GM23338 (cell line): ENCODE measurements at regions not wholly inside any gene's neighbourhood (a gene's known extent, or its start where the extent isn't known, plus 50 kb on each side); places are given as distances from the start of the nearest gene placed in this dataset.

ENCODE experiments used
- ATAC-seq: fragments of 200-7000 bp; cut with Tn5 transposase; 3 replicates; pipeline ENCODE4 v1.9.1; 2020
- DNase-seq: peaks from one replicate; pipeline ENCODE4 v3.0.0-alpha.2; 2015; ENCODE audit warnings: low spot score
- H2AFZ ChIP-seq: fragments of 200-600 bp; sonication (generic); 2 replicates; pipeline ENCODE4 v1.8.0; 2016; ENCODE audit warnings: antibody characterized with exemption, mild to moderate bottlenecking, moderate library complexity
- H3F3A ChIP-seq: fragments of 200-600 bp; sonication (generic); replicated peaks from 2 replicates; pipeline ENCODE4 v1.8.0; 2017; ENCODE audit warnings: antibody characterized with exemption, mixed run types, low read depth
- H3K27ac ChIP-seq: fragments of 200-600 bp; sonication (generic); 2 replicates; pipeline ENCODE4 v1.6.1; 2016; ENCODE audit warnings: low read depth
- H3K27me3 ChIP-seq: fragments of 200-600 bp; sonication (generic); 2 replicates; pipeline ENCODE4 v1.8.0; 2016; ENCODE audit warnings: mild to moderate bottlenecking, mixed run types, moderate library complexity; ENCODE audit not compliant: insufficient read depth
- H3K36me3 ChIP-seq: fragments of 200-600 bp; sonication (generic); 2 replicates; pipeline ENCODE4 v1.8.0; 2016; ENCODE audit warnings: mild to moderate bottlenecking; ENCODE audit not compliant: insufficient read depth
- H3K4me1 ChIP-seq: fragments of 200-600 bp; sonication (generic); 2 replicates; pipeline ENCODE4 v1.8.0; 2016; ENCODE audit warnings: mild to moderate bottlenecking, moderate library complexity; ENCODE audit not compliant: insufficient read depth
- H3K4me2 ChIP-seq: fragments of 200-600 bp; sonication (generic); 2 replicates; pipeline ENCODE4 v1.7.1; 2017; ENCODE audit warnings: mixed run types
- H3K4me3 ChIP-seq: fragments of 200-600 bp; sonication (generic); 2 replicates; pipeline ENCODE4 v1.6.1; 2016; ENCODE audit warnings: mixed run types
- H3K79me2 ChIP-seq: fragments of 200-600 bp; sonication (generic); replicated peaks from 2 replicates; pipeline ENCODE4 v1.8.0; 2017; ENCODE audit warnings: mild to moderate bottlenecking; ENCODE audit not compliant: insufficient read depth
- H3K9me2 ChIP-seq: fragments of 200-600 bp; sonication (generic); 2 replicates; pipeline ENCODE4 v1.8.0; 2017; ENCODE audit not compliant: insufficient read depth
- H4K20me1 ChIP-seq: fragments of 200-600 bp; sonication (generic); replicated peaks from 2 replicates; pipeline ENCODE4 v1.8.0; 2017; ENCODE audit warnings: mild to moderate bottlenecking; ENCODE audit not compliant: insufficient read depth
- H3K27ac Mint-ChIP-seq: 2 replicates; pipeline ENCODE4 v1.8.0; 2020; ENCODE audit warnings: inconsistent platforms, mild to moderate bottlenecking, moderate library complexity, mixed read lengths
- H3K27me3 Mint-ChIP-seq: 3 replicates; pipeline ENCODE4 v1.8.0; 2022; ENCODE audit warnings: low read depth, mild to moderate bottlenecking, moderate library complexity, mixed read lengths, inconsistent platforms; ENCODE audit not compliant: insufficient read depth, poor library complexity
- H3K36me3 Mint-ChIP-seq: 3 replicates; pipeline ENCODE4 v1.8.0; 2021; ENCODE audit warnings: low read depth, mild to moderate bottlenecking, inconsistent platforms, moderate library complexity, mixed read lengths
- H3K4me1 Mint-ChIP-seq: 3 replicates; pipeline ENCODE4 v1.8.0; 2020; ENCODE audit warnings: mild to moderate bottlenecking, inconsistent platforms, mixed read lengths
- H3K4me3 Mint-ChIP-seq: 3 replicates; pipeline ENCODE4 v1.8.0; 2021; ENCODE audit warnings: moderate library complexity, mild to moderate bottlenecking, inconsistent platforms, mixed read lengths
- H3K9me3 Mint-ChIP-seq: 3 replicates; pipeline ENCODE4 v1.8.0; 2020; ENCODE audit warnings: moderate library complexity, mild to moderate bottlenecking, inconsistent platforms, mixed read lengths
- CREB1 ChIP-seq: fragments of 250-450 bp; sonication (Bioruptor Pico); IDR thresholded peaks from 2 replicates; pipeline ENCODE4 v1.5.0; 2020; ENCODE audit warnings: low read depth, mild to moderate bottlenecking, moderate library complexity
- EZH2phosphoT487 ChIP-seq: fragments of 200-600 bp; sonication (generic); IDR thresholded peaks from one replicate; pipeline ENCODE4 v1.8.1; 2018; ENCODE audit warnings: antibody characterized with exemption; ENCODE audit not compliant: unreplicated experiment
- POLR2AphosphoS5 ChIP-seq: IDR thresholded peaks from 2 replicates; pipeline ENCODE4 v1.6.1; 2016; ENCODE audit warnings: antibody characterized with exemption, low read depth
- STAT1 ChIP-seq: IDR thresholded peaks from one replicate; pipeline ENCODE4 v1.6.1; 2016; ENCODE audit warnings: antibody characterized with exemption; ENCODE audit not compliant: unreplicated experiment
- ZNF114 ChIP-seq: fragments of 250-450 bp; sonication (Bioruptor Pico); IDR thresholded peaks from 2 replicates; pipeline ENCODE4 v1.5.0; 2020; ENCODE audit warnings: mild to moderate bottlenecking, moderate library complexity
- ZNF331 ChIP-seq: fragments of 250-450 bp; sonication (Bioruptor Pico); IDR thresholded peaks from 2 replicates; pipeline ENCODE4 v1.5.0; 2020; ENCODE audit warnings: low read depth, mild to moderate bottlenecking, moderate library complexity
- TF ChIP-seq, protein P1 (sequence below): fragments of 250-450 bp; sonication (Bioruptor Pico); IDR thresholded peaks from 2 replicates; pipeline ENCODE4 v1.5.0; 2020; ENCODE audit warnings: mild to moderate bottlenecking, moderate library complexity

- TF ChIP-seq CREB1 (CRISPR knock-in tag) (no peak), ZNF331 (CRISPR knock-in tag) (no peak), POLR2AphosphoS5 (no peak), STAT1 (no peak), EZH2phosphoT487 (no peak), ZNF114 (CRISPR knock-in tag) (no peak)
- TF ChIP-seq, protein P1, sequence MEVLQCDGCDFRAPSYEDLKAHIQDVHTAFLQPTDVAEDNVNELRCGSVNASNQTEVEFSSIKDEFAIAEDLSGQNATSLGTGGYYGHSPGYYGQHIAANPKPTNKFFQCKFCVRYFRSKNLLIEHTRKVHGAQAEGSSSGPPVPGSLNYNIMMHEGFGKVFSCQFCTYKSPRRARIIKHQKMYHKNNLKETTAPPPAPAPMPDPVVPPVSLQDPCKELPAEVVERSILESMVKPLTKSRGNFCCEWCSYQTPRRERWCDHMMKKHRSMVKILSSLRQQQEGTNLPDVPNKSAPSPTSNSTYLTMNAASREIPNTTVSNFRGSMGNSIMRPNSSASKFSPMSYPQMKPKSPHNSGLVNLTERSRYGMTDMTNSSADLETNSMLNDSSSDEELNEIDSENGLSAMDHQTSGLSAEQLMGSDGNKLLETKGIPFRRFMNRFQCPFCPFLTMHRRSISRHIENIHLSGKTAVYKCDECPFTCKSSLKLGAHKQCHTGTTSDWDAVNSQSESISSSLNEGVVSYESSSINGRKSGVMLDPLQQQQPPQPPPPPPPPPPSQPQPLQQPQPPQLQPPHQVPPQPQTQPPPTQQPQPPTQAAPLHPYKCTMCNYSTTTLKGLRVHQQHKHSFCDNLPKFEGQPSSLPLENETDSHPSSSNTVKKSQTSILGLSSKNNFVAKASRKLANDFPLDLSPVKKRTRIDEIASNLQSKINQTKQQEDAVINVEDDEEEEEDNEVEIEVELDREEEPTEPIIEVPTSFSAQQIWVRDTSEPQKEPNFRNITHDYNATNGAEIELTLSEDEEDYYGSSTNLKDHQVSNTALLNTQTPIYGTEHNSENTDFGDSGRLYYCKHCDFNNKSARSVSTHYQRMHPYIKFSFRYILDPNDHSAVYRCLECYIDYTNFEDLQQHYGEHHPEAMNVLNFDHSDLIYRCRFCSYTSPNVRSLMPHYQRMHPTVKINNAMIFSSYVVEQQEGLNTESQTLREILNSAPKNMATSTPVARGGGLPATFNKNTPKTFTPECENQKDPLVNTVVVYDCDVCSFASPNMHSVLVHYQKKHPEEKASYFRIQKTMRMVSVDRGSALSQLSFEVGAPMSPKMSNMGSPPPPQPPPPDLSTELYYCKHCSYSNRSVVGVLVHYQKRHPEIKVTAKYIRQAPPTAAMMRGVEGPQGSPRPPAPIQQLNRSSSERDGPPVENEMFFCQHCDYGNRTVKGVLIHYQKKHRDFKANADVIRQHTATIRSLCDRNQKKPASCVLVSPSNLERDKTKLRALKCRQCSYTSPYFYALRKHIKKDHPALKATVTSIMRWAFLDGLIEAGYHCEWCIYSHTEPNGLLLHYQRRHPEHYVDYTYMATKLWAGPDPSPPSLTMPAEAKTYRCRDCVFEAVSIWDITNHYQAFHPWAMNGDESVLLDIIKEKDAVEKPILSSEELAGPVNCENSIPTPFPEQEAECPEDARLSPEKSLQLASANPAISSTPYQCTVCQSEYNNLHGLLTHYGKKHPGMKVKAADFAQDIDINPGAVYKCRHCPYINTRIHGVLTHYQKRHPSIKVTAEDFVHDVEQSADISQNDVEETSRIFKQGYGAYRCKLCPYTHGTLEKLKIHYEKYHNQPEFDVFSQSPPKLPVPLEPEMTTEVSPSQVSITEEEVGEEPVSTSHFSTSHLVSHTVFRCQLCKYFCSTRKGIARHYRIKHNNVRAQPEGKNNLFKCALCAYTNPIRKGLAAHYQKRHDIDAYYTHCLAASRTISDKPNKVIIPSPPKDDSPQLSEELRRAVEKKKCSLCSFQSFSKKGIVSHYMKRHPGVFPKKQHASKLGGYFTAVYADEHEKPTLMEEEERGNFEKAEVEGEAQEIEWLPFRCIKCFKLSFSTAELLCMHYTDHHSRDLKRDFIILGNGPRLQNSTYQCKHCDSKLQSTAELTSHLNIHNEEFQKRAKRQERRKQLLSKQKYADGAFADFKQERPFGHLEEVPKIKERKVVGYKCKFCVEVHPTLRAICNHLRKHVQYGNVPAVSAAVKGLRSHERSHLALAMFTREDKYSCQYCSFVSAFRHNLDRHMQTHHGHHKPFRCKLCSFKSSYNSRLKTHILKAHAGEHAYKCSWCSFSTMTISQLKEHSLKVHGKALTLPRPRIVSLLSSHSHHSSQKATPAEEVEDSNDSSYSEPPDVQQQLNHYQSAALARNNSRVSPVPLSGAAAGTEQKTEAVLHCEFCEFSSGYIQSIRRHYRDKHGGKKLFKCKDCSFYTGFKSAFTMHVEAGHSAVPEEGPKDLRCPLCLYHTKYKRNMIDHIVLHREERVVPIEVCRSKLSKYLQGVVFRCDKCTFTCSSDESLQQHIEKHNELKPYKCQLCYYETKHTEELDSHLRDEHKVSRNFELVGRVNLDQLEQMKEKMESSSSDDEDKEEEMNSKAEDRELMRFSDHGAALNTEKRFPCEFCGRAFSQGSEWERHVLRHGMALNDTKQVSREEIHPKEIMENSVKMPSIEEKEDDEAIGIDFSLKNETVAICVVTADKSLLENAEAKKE (CRISPR knock-in tag), result no peak
- no peaks in the 10 kb centered on the region for H3K27me3 Mint-ChIP-seq
- no peaks in the 10 kb centered on the region for H3F3A ChIP-seq
Observed at GRCh38 chr3:188025555-188025954, 128.4 kb upstream of the LPP start.

More at GRCh38 chr3:188025555-188025954, 128.4 kb upstream of the LPP start:
- H3K4me2 ChIP-seq, result no peak overlapping the region
- peaks cover 5% of the 10 kb centered on the region; the same call in 1 of the 2 replicates for H3K4me1 ChIP-seq
- H3K9me2 ChIP-seq, result 0 out of 2 replicates have a peak, but pooled peaks cover 3% of the 10 kb centered on the region
- no peak overlapping the region for H3K4me3 ChIP-seq
- H4K20me1 ChIP-seq, result no peaks in the 10 kb centered on the region
- Mint-ChIP-seq H3K4me3 (no peak overlapping the region), H3K27ac (no peak overlapping the region), H3K9me3 (peaks cover 4% of the 10 kb centered on the region; the same call in 1 of the 3 replicates), H3K4me1 (peaks cover 4% of the 10 kb centered on the region; the same call in 2 of the 3 replicates), H3K36me3 (no peaks in the 10 kb centered on the region)
- H3K79me2 ChIP-seq, result no peaks in the 10 kb centered on the region
- H3K36me3 ChIP-seq, result no peaks in the 10 kb centered on the region
- H2AFZ ChIP-seq, result no peak overlapping the region
- no peak overlapping the region for H3K27ac ChIP-seq
- H3K27me3 ChIP-seq, result no peaks in the 10 kb centered on the region
- DNase-seq (no peak), ATAC-seq (no peak)
